Chondrocyte (in vitro differentiated cells): ENCODE measurements at regions not wholly inside any gene's neighbourhood (a gene's known extent, or its start where the extent isn't known, plus 50 kb on each side); places are given as distances from the start of the nearest gene placed in this dataset.

Experiments
- DNase-seq: peaks from one replicate; pipeline ENCODE4 v3.0.0; 2021; ENCODE audit warnings: mixed read lengths, low spot score
- H3K27ac Mint-ChIP-seq: one replicate; pipeline ENCODE4 v1.8.0; 2021; ENCODE audit warnings: mild to moderate bottlenecking, moderate library complexity, mixed read lengths; ENCODE audit not compliant: unreplicated experiment
- H3K27me3 Mint-ChIP-seq: 2 replicates; pipeline ENCODE4 v1.8.0; 2021; ENCODE audit warnings: low read depth, mixed read lengths
- H3K36me3 Mint-ChIP-seq: 2 replicates; pipeline ENCODE4 v1.8.0; 2021; ENCODE audit warnings: low read depth, mixed read lengths
- H3K4me1 Mint-ChIP-seq: 2 replicates; pipeline ENCODE4 v1.8.0; 2021; ENCODE audit warnings: low read depth, mild to moderate bottlenecking, mixed read lengths
- H3K4me3 Mint-ChIP-seq: one replicate; pipeline ENCODE4 v1.8.0; 2021; ENCODE audit warnings: mild to moderate bottlenecking, moderate library complexity, mixed read lengths; ENCODE audit not compliant: unreplicated experiment
- H3K9me3 Mint-ChIP-seq: 2 replicates; pipeline ENCODE4 v1.8.0; 2021; ENCODE audit warnings: low read depth, mixed read lengths
- CTCF ChIP-seq: fragments of 200-600 bp; sonication (generic); IDR thresholded peaks from 2 replicates; pipeline ENCODE4 v1.5.0; 2021; ENCODE audit warnings: antibody characterized with exemption, mild to moderate bottlenecking, moderate library complexity

DNA sequence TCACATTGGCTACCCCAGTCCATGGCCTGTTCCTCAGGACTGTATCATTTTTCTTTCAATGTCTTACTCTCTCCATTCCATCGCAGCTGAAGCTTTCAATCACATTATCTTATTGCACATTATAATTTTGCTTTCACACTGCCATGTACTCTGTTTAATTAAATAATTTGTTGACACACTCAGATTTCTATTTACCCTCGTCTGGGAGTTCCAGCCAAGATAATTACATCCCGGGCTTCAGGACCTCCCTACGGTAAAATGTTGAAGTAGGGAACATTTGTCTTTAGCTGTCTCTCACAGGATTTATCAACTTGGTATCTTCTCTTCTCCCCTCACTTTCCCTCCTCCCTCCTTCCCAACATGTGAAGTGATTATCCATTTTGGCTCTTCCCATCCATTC, 177.2 kb upstream of the RASSF8 start:
- H3K27me3 Mint-ChIP-seq, result peaks cover 1% of the 10 kb centered on the region
- H3K9me3 Mint-ChIP-seq, result no peaks in the 10 kb centered on the region

DNA sequence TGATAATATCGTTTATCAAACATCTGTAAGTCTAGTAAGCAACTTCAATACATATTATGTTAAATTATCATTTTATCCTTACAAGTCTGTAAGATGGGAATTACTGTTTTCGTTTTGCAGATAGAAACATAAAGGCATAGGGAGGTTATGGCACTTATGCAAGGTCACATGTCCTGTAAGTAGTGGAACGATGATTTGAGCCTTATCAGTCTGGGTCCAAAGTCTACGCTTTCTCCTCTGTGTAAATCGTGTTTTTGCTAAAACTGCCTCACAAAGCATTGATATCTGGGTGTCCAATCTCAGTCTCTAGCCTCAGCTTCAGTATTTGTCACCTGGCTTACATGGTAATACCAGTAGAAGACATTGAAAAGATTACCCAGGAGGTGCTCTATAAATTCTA, 174.9 kb upstream of the RASSF8 start:
- no peak for DNase-seq
- no peak overlapping the region for H3K27ac Mint-ChIP-seq
- no peak overlapping the region for H3K4me3 Mint-ChIP-seq
- H3K4me1 Mint-ChIP-seq, result no peaks in the 10 kb centered on the region
- no peak for TF ChIP-seq CTCF
- peaks cover 1% of the 10 kb centered on the region for H3K27me3 Mint-ChIP-seq
- no peaks in the 10 kb centered on the region for H3K9me3 Mint-ChIP-seq
- H3K36me3 Mint-ChIP-seq, result no peaks in the 10 kb centered on the region

More for the DNA sequence above, 177.2 kb upstream of the RASSF8 start:
- no peak for DNase-seq
- no peaks in the 10 kb centered on the region for H3K36me3 Mint-ChIP-seq
- no peak for TF ChIP-seq CTCF
- no peaks in the 10 kb centered on the region for H3K4me1 Mint-ChIP-seq
- H3K27ac Mint-ChIP-seq, result no peak overlapping the region
- no peak overlapping the region for H3K4me3 Mint-ChIP-seq

GRCh38 chr12:25784669-25785068, 173.8 kb upstream of the RASSF8 start:
- no peak overlapping the region for H3K4me3 Mint-ChIP-seq
- DNase-seq, result no peak
- no peaks in the 10 kb centered on the region for H3K27me3 Mint-ChIP-seq
- no peaks in the 10 kb centered on the region for H3K9me3 Mint-ChIP-seq
- H3K36me3 Mint-ChIP-seq, result no peaks in the 10 kb centered on the region
- peaks cover 6% of the 10 kb centered on the region for H3K4me1 Mint-ChIP-seq
- no peak overlapping the region for H3K27ac Mint-ChIP-seq
- no peak for TF ChIP-seq CTCF

- H3K4me3 Mint-ChIP-seq, result no peak overlapping the region
- no peaks in the 10 kb centered on the region for H3K9me3 Mint-ChIP-seq
- H3K36me3 Mint-ChIP-seq, result no peaks in the 10 kb centered on the region
- no peak for DNase-seq
- peaks cover 9% of the 10 kb centered on the region for H3K4me1 Mint-ChIP-seq
- TF ChIP-seq CTCF, result no peak
- H3K27me3 Mint-ChIP-seq, result no peaks in the 10 kb centered on the region
- H3K27ac Mint-ChIP-seq, result no peak overlapping the region
Measured at GRCh38 chr12:25785134-25785533, 173.3 kb upstream of the RASSF8 start.

DNA sequence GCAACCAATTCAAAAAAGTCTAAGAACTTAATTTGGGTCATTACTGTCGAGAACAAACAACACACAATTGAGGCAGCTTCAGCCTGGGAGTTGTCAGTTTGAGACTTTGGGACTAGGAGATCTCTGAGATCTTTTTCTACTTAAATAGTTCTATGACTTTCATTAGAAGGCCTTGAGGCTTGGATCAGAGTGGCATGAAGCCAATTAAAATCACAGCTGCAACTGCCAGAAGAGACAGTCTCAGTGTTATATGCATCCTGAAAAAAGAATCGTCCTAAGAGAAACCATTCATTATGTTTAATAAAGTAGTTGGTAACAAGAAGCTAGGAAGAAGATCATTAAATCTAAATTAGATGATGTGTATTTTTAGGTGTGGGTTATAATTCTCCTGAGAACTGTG, 170.8 kb upstream of the RASSF8 start:
- Mint-ChIP-seq H3K27ac (no peak overlapping the region), H3K4me1 (peaks cover 11% of the 10 kb centered on the region), H3K4me3 (no peak overlapping the region), H3K36me3 (no peaks in the 10 kb centered on the region), H3K27me3 (no peaks in the 10 kb centered on the region), H3K9me3 (no peaks in the 10 kb centered on the region)
- TF ChIP-seq CTCF, result no peak
- no peak for DNase-seq
